ENCODE measurements at regions not wholly inside any gene's neighbourhood (a gene's known extent, or its start where the extent isn't known, plus 50 kb on each side); places are given as distances from the start of the nearest gene placed in this dataset.
A peak's percentile ranks its signal among the peaks of the same experiment; 100 is the strongest.

- no peak for DNase-seq (ENCODE audit: low read depth in 2 of 2)
Measured at GRCh38 chr7:41185851-41186250, 517.0 kb downstream of the INHBA start.

- no peak for DNase-seq (ENCODE audit: low read depth in 2 of 2)
Measured at GRCh38 chr7:41183741-41184140, 519.1 kb downstream of the INHBA start.

GRCh38 chr7:41182782-41183181, 520.1 kb downstream of the INHBA start:
- no peak for DNase-seq (ENCODE audit: low read depth in 2 of 2)

GRCh38 chr7:41175435-41175834, 527.5 kb downstream of the INHBA start:
- no peak for DNase-seq (ENCODE audit: low read depth in 2 of 2)

- no peak for DNase-seq (ENCODE audit: low read depth in 2 of 2)
Measured at GRCh38 chr7:41174521-41174920, 528.4 kb downstream of the INHBA start.

GRCh38 chr7:41170466-41170865, 532.4 kb downstream of the INHBA start:
- DNase-seq (ENCODE audit: low read depth in 2 of 2), result peak; percentile 26

GRCh38 chr7:41169317-41169716, 533.6 kb downstream of the INHBA start:
- DNase-seq (ENCODE audit: low read depth in 2 of 2), result no peak

GRCh38 chr7:41167836-41168235, 535.1 kb downstream of the INHBA start:
- DNase-seq (ENCODE audit: low read depth in 2 of 2), result no peak

- DNase-seq (ENCODE audit: low read depth in 2 of 2), result peak; percentile 57 to 62
Measured at GRCh38 chr7:41164440-41164839, 538.5 kb downstream of the INHBA start.

GRCh38 chr7:41163991-41164390, 538.9 kb downstream of the INHBA start:
- DNase-seq (ENCODE audit: low read depth in 2 of 2), result no peak

- DNase-seq (ENCODE audit: low read depth in 2 of 2), result no peak
Measured at GRCh38 chr7:41162612-41163011, 540.3 kb downstream of the INHBA start.

GRCh38 chr7:41161041-41161587, 541.8 kb downstream of the INHBA start:
- DNase-seq (ENCODE audit: low read depth in 2 of 2), result no peak

- no peak for DNase-seq (ENCODE audit: low read depth in 2 of 2)
Measured at GRCh38 chr7:41156268-41156667, 546.6 kb downstream of the INHBA start.

GRCh38 chr7:41153268-41153667, 549.6 kb downstream of the INHBA start:
- DNase-seq (ENCODE audit: low read depth in 2 of 2), result no peak

- DNase-seq (ENCODE audit: low read depth in 2 of 2), result no peak
Measured at GRCh38 chr7:41152179-41152678, 550.7 kb downstream of the INHBA start.

GRCh38 chr7:41149576-41149975, 553.3 kb downstream of the INHBA start:
- no peak for DNase-seq (ENCODE audit: low read depth in 2 of 2)

- DNase-seq (ENCODE audit: low read depth in 2 of 2), result peak; percentile 81 to 82
Measured at GRCh38 chr7:41148521-41148951, 554.4 kb downstream of the INHBA start.

- peak; percentile 10 to 11 for DNase-seq (ENCODE audit: low read depth in 2 of 2)
Measured at GRCh38 chr7:41147606-41148485, 555.0 kb downstream of the INHBA start.

GRCh38 chr7:41146429-41146828, 556.5 kb downstream of the INHBA start:
- DNase-seq (ENCODE audit: low read depth in 2 of 2), result no peak

GRCh38 chr7:41145656-41146055, 557.2 kb downstream of the INHBA start:
- no peak for DNase-seq (ENCODE audit: low read depth in 2 of 2)

GRCh38 chr7:41142904-41143473, 559.9 kb downstream of the INHBA start:
- DNase-seq (ENCODE audit: low read depth in 2 of 2), result no peak

- DNase-seq (ENCODE audit: low read depth in 2 of 2), result no peak
Measured at GRCh38 chr7:41139789-41140188, 563.1 kb downstream of the INHBA start.

- no peak for DNase-seq (ENCODE audit: low read depth in 2 of 2)
Measured at GRCh38 chr7:41136551-41136950, 566.3 kb downstream of the INHBA start.

Measured in fibroblast of skin of left quadriceps (primary cell).